ENCODE measurements at regions not wholly inside any gene's neighbourhood (a gene's known extent, or its start where the extent isn't known, plus 50 kb on each side); places are given as distances from the start of the nearest gene placed in this dataset.

DNA sequence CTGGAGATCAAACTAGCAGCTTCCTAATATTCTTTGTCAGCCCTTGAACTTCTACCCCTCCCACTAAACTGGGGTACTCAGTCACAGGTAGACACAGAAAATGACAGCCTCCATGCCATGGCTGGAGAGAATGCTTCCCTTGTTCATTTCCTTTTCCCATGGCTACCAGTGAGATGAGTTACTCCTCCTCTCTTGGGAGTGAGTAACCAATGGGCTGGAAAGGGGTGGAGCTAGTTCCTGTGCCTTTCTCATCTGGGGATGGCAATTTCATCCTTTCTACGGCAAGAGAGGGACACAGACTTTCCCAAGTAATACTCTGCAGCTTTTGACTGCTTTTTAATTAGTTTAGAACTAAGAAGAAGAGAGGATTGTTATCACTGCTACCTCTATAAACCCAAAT is 1045.6 kb upstream of the WWC1 start:
- DNase-seq: no peak

DNA sequence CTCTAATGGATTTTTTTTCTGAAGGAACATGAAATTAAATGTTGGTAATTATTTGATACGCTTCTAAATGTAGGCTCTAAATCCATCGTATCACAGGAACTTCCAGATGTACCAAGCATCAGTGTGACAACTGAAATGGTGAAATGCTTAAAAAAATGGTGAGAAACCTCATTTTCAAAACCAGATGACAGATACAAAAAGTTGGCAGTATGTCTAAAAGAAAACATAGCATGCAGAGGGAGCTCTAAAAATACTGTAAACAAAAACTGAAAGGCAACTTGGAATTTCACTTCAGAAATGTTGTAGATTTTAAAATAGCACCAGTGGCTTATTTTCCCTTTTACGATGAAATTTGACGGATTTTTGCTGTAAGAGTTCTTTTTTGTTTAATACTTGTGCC is 1043.6 kb upstream of the WWC1 start:
- no peak for DNase-seq

DNA sequence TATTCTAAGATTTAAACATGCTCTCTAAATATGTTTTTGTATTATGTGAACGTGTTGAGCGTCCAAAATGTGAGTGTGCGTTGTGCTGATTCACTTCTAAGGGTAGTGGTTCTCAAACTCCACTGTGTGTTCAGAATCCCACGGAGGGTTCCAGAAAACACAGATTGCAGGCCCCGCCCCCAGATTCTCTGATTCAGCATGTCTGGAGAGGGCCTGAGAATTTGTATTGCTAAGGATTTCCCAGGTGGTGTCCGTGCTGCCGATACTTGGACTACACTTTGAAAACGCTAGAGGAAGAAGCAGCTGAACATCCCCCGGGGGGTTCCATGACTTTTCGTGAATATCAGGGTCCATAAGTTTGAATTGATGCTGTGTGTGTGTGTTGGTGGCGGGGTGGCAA is 1043.2 kb upstream of the WWC1 start:
- DNase-seq: no peak

DNA sequence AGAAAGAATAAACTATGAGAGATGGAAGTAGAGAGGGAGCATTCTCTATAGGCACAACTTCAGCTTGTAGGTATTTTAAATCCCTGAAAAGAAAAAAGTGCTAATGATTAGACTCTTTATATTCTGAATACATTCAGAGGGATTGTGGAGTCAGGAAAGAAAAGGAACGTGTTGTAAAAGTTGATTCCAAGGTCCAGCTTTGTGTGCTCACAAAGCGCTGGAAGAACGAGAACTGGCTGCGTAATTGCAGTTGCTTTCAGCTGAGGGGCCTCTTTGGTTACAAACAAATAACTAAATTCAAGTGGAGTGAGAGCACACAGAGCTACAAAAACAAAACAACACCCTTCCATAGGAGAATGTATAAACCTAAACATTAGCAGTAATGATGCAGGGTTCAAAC is 1040.4 kb upstream of the WWC1 start:
- DNase-seq: no peak

DNA sequence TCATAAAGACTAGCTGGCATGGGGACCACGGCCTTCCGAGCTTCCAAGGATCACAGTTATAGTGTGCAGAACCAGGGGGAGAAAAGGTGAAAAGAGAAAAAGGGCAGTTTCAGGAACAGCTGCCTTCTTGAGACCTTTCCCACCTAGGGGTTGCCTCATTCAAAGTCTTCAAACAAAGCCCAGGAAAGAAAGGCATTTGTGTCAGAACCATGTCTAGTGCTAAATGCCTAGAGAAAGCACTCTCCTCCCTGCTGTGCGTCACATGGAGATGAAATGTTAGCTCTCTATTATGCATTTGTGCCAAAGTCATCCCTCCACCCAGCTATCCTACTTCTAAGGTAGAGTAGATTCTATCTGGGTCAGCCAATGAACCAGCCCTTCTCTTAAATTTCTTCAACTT is 1037.3 kb upstream of the WWC1 start:
- no peak for DNase-seq

DNA sequence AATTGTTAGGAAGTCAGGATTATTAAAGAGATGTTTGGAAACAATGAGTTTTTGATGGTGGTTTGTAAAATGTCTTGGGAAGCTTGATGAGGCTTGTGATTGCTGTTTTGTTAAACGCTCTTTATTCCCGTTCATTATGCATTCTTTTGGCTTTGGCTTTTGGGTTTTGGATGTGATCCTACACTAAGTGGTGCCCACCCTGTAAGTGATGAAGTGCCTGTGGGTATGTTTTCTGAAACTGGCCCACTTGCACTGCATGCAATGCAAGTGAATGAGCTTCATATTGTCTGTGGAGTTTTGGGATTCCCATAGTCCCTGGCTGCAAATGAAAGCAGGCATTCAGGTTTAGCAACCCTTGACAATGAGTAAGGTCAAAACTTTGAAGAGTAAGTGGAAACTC is 1035.5 kb upstream of the WWC1 start:
- no peak for DNase-seq

- no peak for DNase-seq
Measured at GRCh38 chr5:167259806-167260205, 1031.6 kb upstream of the WWC1 start.

GRCh38 chr5:167261309-167262100 is 1029.9 kb upstream of the WWC1 start:
- DNase-seq: no peak

- DNase-seq: no peak
Measured at GRCh38 chr5:167263185-167263584, 1028.3 kb upstream of the WWC1 start.

- DNase-seq: no peak
Measured at GRCh38 chr5:167264348-167264747, 1027.1 kb upstream of the WWC1 start.

DNA sequence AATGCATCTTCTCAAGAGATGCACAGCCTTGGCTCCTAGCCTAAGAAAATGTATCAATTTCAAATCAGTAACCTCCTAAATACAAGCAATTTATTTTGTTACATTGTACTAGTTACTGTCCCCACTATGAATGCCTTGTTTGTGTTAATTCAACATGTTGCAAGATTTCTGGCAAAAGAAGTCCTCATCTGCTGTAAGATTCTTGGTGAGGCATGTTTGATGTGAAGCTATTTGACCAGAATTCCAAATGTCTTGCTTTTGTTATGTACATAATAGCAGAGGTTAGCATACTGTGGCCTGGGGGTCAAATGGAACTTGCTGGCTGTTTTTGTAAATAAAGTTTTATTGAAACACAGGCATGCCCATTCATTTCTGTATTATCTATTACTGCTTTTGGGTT is 1023.1 kb upstream of the WWC1 start:
- no peak for DNase-seq

GRCh38 chr5:167269146-167269545 is 1022.3 kb upstream of the WWC1 start:
- no peak for DNase-seq

GRCh38 chr5:167271081-167271480 is 1020.4 kb upstream of the WWC1 start:
- no peak for DNase-seq

DNA sequence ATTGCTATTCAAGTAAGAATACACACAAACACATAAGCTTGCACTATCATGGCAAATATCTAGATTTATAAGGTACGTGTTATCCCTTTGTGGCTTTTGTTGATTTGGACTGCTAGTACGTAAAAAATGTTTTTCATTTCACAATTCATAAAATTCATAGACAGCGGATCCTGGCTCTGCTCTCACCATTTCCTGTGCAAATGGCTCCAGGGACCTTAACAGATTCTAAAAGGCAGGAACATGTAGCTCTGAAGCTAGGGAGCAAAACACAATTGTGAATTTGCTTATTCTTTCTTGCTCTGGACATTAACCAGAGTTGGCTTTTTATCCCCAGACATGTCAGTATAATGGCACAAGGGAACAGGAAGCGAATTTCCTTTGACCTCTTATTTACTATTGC is 1019.9 kb upstream of the WWC1 start:
- no peak for DNase-seq

- no peak for DNase-seq
Measured at GRCh38 chr5:167280111-167280510, 1011.3 kb upstream of the WWC1 start.

DNA sequence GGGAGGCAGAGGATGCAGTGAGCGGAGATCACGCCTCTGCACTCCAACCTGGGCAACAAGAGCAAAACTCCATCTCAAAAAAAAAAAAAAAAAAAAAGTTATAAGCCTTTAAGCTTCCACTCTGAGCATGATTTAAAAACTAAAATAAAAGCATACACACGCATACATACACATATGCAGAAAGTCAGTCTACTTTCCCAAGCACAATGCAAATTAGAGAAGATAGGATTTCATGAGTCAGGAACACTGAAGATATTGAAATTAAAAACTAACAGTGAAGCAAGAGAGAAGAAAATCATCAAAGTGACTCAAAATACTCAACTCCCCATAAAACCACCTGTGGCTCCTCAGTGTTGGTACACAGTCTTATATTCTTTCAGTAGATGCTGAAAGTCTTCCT is 1009.5 kb upstream of the WWC1 start:
- DNase-seq: no peak

GRCh38 chr5:167283691-167284090 is 1007.8 kb upstream of the WWC1 start:
- DNase-seq: no peak

DNA sequence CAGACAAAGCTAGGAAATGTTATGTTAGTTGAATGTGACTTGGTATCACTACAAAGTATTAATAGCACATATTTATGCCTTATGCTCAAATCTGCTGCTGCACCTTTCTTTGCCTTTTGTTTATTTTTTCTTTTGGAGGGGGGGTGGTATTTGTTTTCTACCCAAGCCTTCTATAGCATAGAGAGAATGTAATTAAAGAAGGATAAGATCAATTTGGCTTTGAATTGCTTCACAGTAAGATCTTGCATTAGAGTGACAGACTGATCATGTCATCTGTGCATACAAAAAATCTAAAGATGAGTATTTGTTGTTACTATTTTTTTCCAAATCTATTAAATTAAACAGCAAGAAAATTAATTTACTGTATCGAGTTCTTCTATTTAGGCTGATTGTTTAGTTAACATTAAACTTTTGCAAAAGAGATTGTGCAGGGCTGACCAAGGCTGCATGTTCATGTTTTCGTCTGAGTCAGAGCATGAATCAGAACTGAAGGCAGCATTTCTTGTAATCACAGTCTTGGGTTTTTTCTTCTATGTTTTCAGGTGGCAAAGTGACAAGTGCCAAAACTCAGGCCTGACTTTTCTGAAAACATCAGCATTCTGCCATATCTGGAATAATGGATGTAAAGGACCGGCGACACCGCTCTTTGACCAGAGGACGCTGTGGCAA is 1007.1 kb upstream of the WWC1 start:
- no peak for DNase-seq

DNA sequence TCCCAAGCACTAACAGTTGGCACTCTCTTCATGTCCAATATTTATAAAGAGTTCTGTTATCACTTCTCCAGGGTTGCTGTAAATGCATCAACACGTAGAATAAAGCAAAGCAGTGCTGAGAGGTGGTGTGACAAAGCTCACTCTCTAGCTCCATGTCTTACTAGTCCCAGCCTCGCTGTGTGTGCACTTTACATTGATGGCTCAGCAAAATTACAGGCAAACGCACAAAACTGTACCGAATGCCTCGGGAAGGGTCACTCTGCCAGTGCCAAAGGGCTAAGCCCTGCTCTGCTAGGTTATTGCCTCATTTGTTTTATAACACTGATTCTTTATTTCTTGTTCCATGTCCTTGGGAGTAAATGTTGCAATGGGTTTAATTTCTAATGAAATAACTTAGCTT is 1005.9 kb upstream of the WWC1 start:
- no peak for DNase-seq

DNA sequence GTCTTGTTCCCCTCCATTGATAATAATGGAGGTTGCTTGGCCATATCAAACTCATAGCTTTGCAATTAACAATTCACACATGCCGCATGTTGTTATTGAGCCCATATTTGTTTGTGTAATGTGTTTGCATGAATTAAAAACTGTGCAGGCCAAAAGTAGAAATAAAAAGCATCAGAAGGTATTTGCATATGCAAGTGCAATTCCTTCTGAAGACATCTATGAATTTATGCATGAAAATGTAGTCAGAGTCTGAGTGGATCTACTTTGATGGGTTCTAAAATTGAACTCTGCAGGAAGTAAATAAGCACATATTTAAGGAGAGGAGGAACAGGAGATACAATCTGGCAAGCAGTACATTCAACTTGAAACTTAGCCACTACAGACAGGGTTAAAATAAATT is 1004.6 kb upstream of the WWC1 start:
- DNase-seq: no peak

DNA sequence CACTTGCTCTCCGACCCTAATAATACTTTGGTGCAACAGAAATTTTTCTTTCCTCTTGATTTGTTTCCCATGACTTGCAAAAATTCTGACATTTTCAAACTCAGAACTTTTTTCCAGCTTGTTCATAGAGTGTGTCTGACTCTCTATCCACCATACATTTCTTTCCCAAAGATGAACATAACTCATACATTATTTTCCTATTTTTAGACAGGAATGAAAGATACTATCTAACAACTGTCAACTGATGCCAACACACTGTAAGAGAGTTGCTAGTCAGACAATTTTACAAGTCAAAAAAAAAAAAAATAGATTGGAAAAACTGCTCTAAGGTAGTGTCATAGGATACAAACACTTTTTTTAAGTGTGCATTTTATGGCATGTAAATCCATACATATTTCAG is 1001.0 kb upstream of the WWC1 start:
- DNase-seq: no peak

DNA sequence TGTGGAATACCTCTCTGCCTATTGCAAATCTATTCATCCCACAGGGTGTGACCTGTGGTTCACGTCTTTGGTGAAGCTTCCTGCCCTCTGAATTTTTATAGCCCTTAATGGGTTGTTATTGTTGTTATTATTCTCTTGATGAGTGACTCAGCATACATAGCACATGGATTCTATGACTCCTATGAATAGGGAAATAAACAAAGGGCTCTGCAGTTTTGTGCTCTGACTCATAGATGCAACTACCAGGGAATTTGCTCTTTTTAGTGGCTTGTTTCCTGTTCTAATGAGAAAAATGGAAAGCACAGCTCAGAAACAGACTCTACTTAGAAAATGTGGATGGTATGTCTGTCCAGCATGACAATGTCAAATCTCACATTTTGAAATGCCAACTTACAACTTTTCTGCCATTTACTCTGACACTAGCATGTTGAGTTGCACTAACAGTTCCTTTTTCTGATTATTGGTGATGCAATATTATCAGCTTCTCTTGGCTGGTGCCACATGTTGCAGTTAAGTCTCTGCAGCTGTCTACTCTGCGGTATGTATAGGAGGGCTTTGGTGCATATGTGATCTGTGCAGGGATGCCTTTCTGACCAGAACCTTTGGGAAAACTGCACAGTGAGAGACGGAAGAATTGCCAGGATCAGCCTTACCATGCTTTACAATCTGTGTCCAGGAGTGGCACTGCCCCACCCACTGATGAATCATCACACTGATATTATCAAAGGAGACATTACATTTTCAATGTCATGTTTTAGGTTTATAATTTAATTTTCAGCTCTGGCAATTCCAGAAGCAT is 996.4 kb upstream of the WWC1 start:
- DNase-seq: no peak

GRCh38 chr5:167295681-167296005 is 995.8 kb upstream of the WWC1 start:
- no peak for DNase-seq

GRCh38 chr5:167296066-167296465 is 995.4 kb upstream of the WWC1 start:
- DNase-seq: no peak

All from SIG-M5 (cell line).